ENCODE measurements at regions not wholly inside any gene's neighbourhood (a gene's known extent, or its start where the extent isn't known, plus 50 kb on each side); places are given as distances from the start of the nearest gene placed in this dataset.
A peak's percentile ranks its signal among the peaks of the same experiment; 100 is the strongest.
"Not testable (repeated sequence)": the region's sequence is repeated elsewhere in the genome, so short reads cannot be mapped to it uniquely, and the experiment has no call there.

DNA sequence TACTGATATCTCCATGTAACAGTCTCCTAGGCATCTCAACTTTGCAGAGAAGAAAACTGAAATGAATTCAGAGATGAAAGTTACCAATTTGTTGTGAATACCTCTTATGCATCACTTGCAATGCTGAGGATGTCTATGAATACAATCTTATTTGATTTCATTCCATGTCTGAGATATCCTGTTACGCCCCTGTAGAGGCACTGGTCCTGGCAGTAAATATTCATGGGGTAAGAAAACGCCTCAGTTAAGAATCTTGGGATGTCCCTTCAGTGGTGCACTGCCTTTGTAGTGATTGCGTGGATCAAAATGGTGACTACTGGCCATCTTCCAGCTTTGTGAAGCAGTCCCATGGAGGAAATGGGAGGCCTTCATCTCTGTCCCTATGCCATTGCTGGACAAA is 229.1 kb upstream of the C9orf72 start:
- Mint-ChIP-seq H3K4me3 (no peak overlapping the region), H3K27me3 (peaks cover 0 to 9% (median 4%) of the 10 kb centered on the region in 5 donors), H3K4me1 (no peaks in the 10 kb centered on the region), H3K27ac (no peak overlapping the region), H3K9me3 (peaks cover 0 to 2% (median 0%) of the 10 kb centered on the region in 9 donors), H3K36me3 (no peaks in the 10 kb centered on the region)
- DNase-seq (no peak), ATAC-seq (no peak)
- POLR2A ChIA-PET, result no interaction called here

DNA sequence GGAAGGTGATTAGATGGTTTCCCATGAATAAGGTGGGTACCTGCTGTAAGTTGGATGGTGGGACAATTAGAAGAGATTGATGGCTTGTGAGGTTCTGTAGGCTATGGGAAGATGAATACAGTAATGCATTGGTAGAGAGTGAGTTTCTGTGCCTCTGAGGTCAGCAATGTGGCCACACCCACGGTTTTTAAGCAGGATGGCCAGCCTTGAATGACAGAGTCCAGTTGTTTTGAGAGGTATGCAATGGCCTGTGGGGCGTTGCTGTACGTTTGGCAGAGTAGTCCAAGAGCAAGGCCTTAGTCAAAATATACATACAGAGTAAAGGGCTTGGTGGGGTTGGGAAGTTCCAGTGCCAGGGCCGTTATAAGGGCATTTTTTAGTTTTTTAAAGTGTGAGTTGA is 235.6 kb upstream of the C9orf72 start:
- DNase-seq, result no peak
- peaks cover 0 to 2% (median 0%) of the 10 kb centered on the region in 9 donors for H3K9me3 Mint-ChIP-seq
- POLR2A ChIA-PET, result no interaction called here
- H3K27ac Mint-ChIP-seq, result no peak overlapping the region
- no peaks in the 10 kb centered on the region for H3K36me3 Mint-ChIP-seq
- no peaks in the 10 kb centered on the region for H3K4me1 Mint-ChIP-seq
- no peak for ATAC-seq
- no peak overlapping the region for H3K4me3 Mint-ChIP-seq
- H3K27me3 Mint-ChIP-seq, result peaks cover 0 to 3% (median 0%) of the 10 kb centered on the region in 5 donors

DNA sequence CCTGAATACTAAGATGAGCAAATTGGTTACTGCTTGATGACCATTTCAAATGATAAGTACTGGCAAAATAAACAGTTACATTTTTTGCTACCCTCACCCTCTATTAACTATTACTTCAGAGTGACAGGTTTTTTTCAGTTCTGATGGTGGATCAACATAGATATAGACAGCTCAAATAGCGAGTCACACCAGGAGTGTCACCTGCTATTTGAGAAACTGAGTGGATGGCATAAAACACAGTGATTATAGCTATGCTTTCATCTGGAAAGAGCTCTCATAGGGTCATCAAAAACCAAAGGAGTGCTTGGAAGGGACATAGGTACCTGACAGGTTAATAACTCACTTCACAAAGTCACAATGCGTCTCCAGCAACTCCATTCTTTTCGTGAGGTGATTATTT is 244.5 kb upstream of the C9orf72 start:
- POLR2A ChIA-PET, result no interaction called here
- no peak for DNase-seq
- Mint-ChIP-seq H3K36me3 (no peaks in the 10 kb centered on the region), H3K27ac (no peak overlapping the region), H3K4me1 (no peaks in the 10 kb centered on the region), H3K9me3 (peaks cover 0 to 3% (median 0%) of the 10 kb centered on the region in 9 donors), H3K4me3 (no peak overlapping the region), H3K27me3 (no peaks in the 10 kb centered on the region)
- no peak for ATAC-seq

DNA sequence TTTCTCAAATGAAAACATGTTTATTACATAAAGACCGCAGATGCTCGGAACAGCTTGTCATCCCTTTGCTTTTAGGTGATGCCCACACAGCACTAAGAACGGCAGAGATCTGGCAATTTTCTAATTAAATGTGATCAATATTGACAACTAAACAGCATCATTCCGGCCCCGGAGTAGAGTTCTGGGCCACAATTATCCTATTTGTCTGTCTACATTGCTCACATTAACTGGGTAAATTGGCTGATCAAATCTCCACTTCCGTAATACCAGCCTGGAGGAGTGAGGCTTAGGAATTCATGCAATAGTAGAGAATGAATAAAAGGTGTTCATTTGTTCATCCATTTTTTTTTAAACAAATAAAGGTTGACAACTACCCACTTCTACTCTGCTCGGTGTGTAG is 245.1 kb upstream of the C9orf72 start:
- Mint-ChIP-seq H3K9me3 (peaks cover 0 to 3% (median 0%) of the 10 kb centered on the region in 9 donors), H3K27ac (no peak overlapping the region), H3K4me1 (no peaks in the 10 kb centered on the region), H3K36me3 (no peaks in the 10 kb centered on the region), H3K27me3 (no peaks in the 10 kb centered on the region), H3K4me3 (no peak overlapping the region)
- DNase-seq, result no peak
- no peak for ATAC-seq
- POLR2A ChIA-PET, result no interaction called here

DNA sequence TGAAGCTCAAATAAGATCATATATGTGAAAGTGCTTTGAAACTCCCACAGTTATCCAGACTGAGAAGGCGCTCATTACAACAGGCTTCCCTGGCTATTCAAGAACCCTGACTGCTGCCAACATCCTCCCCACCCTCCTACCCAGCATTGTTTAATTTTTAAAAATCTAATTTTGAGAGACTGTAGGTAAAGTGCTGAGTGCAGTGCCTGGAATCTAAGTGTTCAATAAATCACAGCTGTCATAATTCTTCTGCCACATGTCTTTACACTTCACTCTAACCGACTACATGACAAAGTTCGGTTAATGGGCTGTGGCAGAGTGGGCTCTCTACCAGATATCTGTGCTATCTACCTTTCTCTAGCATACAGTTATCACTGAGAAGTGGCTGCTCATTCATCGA is 255.6 kb upstream of the C9orf72 start:
- POLR2A ChIA-PET, result no interaction called here
- H3K4me1 Mint-ChIP-seq, result no peaks in the 10 kb centered on the region
- no peak for ATAC-seq

DNA sequence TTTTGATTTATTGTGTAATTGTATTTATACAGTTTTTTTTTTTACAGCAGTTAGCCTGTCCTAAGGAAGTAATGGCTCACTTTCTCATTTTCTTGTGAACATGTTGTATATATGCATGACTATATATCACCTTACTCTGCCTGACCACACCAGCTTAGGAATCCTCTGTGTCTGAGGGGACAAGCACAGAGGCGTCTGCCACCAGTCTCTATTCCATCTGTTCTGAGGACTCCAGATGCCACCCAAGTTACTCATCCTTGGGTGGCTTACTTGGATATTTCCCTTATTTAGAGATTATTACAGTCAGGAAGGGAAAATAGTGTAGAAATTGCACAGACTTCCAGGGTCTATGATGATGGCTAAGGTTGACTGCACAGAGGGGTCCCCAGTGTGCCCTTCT is 256.3 kb upstream of the C9orf72 start:
- H3K27ac Mint-ChIP-seq, result no peak overlapping the region
- no peaks in the 10 kb centered on the region for H3K4me1 Mint-ChIP-seq
- H3K9me3 Mint-ChIP-seq, result peaks cover 0 to 2% (median 0%) of the 10 kb centered on the region in 9 donors
- ATAC-seq (no peak), DNase-seq (no peak)
- H3K36me3 Mint-ChIP-seq, result no peaks in the 10 kb centered on the region
- peaks cover 0 to 6% (median 0%) of the 10 kb centered on the region in 5 donors for H3K27me3 Mint-ChIP-seq
- POLR2A ChIA-PET, result no interaction called here
- H3K4me3 Mint-ChIP-seq, result no peak overlapping the region

More for the DNA sequence above, 255.6 kb upstream of the C9orf72 start:
- H3K4me3 Mint-ChIP-seq, result no peak overlapping the region
- H3K27ac Mint-ChIP-seq, result peak overlapping the region in 1 of 10 donors; percentile 18
- no peaks in the 10 kb centered on the region for H3K36me3 Mint-ChIP-seq
- peaks cover 0 to 8% (median 0%) of the 10 kb centered on the region in 5 donors for H3K27me3 Mint-ChIP-seq
- DNase-seq, result no peak
- peaks cover 0 to 2% (median 0%) of the 10 kb centered on the region in 9 donors for H3K9me3 Mint-ChIP-seq

DNA sequence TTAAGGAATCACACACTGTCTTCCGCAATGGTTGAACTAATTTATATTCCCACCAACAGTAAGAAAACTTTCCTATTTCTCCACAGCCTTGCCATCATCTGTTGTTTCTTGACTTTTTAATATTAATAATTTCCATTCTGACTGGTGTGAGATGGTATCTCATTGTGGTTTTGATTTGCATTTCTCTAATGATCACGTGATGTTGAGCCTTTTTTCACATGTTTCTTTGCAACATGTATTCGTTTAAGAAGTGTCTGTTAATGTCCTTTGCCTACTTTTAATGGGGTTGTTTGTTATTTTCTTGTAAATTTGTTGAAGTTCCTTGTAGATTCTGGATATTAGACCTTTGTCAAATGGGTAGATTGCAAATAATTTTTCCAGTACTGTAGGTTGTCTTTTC is 258.8 kb upstream of the C9orf72 start:
- H3K27ac Mint-ChIP-seq, POLR2A ChIA-PET, H3K4me3 Mint-ChIP-seq, H3K9me3 Mint-ChIP-seq, ATAC-seq, H3K36me3 Mint-ChIP-seq, DNase-seq, H3K4me1 Mint-ChIP-seq: not testable (repeated sequence)
- H3K27me3 Mint-ChIP-seq, result peaks cover 1 to 12% (median 6%) of the 10 kb centered on the region in 5 donors

DNA sequence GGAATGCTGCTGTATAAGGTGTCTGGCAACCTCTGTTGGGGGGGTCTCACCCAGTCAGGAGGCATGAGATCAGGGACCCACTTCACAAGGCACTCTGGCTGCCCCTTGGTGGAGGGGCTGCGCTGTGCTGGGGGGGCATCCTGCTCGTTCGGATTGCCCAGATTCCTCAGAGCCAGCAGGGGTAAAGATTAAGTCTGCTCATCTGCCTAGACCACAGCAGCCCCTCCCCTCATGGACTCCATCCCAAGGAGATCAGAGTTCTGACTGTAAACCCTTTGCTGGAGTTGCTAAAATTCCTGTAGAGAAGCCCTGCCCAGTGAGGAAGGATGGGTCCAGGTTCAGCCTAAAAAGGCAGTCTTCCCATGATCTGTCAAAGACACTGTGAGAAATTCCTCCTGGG is 262.0 kb upstream of the C9orf72 start:
- H3K27ac Mint-ChIP-seq, result no peak overlapping the region
- peaks cover 0 to 4% (median 1%) of the 10 kb centered on the region in 9 donors for H3K9me3 Mint-ChIP-seq
- DNase-seq (no peak), ATAC-seq (no peak)
- H3K4me3 Mint-ChIP-seq, result no peak overlapping the region
- no peaks in the 10 kb centered on the region for H3K36me3 Mint-ChIP-seq
- POLR2A ChIA-PET, result no interaction called here
- peaks cover 4 to 23% (median 9%) of the 10 kb centered on the region in 5 donors for H3K27me3 Mint-ChIP-seq
- no peaks in the 10 kb centered on the region for H3K4me1 Mint-ChIP-seq

DNA sequence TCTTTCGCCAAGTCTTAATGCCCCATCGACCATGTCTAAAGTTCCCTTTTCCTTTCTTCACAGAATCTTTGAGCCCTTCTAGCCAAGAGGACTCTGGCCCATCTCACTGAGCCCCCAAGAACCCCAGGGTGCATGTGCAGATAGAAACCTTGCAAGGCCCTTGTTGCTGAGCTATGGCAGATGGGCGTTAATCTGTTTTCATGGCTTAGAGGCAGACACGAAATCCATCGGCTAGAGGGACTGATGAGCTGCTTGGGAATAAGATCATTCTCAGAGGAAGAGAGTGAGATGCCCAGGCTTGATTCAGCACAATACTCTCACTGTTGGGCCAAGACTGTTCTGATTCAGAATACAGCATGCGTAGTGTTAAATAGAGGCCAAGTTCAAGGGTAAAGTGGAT is 262.5 kb upstream of the C9orf72 start:
- H3K27me3 Mint-ChIP-seq, result peaks cover 4 to 23% (median 9%) of the 10 kb centered on the region in 5 donors

DNA sequence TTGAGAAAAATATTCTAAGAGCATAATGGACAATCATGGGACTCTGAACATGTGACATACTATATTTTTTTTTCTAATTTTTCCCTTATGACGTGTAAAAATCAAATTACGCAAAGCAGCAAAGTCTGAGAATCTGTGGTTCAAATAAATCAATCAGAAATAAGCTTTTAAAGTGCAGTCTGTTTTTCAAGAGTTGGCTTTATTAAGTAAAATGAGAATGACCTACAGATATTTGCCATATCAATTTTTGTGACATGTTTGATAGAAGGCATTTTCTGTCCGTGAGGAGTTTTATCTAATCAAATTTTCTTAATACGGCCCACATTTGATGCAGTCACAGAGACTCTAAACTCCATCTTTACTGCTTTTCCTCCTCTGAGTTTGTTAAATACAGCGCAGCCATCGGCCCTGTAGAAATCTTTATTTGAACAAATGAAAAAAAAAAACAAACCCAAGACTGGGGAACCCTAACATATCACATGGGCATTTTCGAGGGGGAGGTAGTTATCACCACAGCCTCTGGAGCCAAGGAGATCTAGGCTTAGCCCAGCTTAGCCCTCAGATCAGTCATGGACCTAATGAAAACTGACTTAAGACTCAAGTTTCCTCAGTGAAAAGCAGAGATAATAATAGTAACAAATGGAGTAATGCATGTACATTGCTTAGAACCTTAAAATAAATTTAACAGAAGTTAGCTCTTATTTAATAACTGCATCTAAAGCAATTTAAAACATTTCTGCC is 263.6 kb upstream of the C9orf72 start:
- no peak overlapping the region for H3K4me3 Mint-ChIP-seq
- peaks cover 0 to 4% (median 0%) of the 10 kb centered on the region in 9 donors for H3K9me3 Mint-ChIP-seq
- POLR2A ChIA-PET, result no interaction called here
- no peaks in the 10 kb centered on the region for H3K36me3 Mint-ChIP-seq
- peaks cover 6 to 32% (median 11%) of the 10 kb centered on the region in 5 donors for H3K27me3 Mint-ChIP-seq
- H3K27ac Mint-ChIP-seq, result no peak overlapping the region
- DNase-seq, result no peak
- no peaks in the 10 kb centered on the region for H3K4me1 Mint-ChIP-seq
- ATAC-seq, result no peak

More for the DNA sequence above, 262.5 kb upstream of the C9orf72 start:
- no peaks in the 10 kb centered on the region for H3K36me3 Mint-ChIP-seq
- H3K9me3 Mint-ChIP-seq, result peaks cover 0 to 4% (median under 1%) of the 10 kb centered on the region in 9 donors
- H3K4me3 Mint-ChIP-seq, result no peak overlapping the region
- DNase-seq (no peak), ATAC-seq (no peak)
- POLR2A ChIA-PET, result no interaction called here
- H3K27ac Mint-ChIP-seq, result no peak overlapping the region
- H3K4me1 Mint-ChIP-seq, result no peaks in the 10 kb centered on the region

DNA sequence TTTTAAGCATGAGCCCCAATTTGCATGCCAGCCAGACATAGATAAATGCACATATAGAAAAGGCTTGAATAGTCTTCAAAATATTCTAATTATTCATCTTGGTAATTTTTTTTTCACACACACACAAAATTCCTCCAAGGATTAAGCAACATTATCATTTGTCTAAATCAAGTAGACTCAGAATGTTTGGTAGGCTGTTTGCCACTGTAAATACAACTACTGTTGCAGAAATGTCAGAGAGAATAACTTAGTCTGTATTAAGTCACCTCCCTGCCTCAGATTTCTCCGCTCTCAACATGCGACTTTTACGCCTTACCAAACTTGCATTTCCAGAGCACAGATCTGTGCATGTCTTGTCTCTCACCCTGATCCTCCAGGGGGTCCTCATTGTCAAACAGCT is 265.6 kb upstream of the C9orf72 start:
- H3K4me1 Mint-ChIP-seq, result no peaks in the 10 kb centered on the region
- H3K9me3 Mint-ChIP-seq, result peaks cover 0 to 4% (median 0%) of the 10 kb centered on the region in 9 donors
- peaks cover 6 to 32% (median 11%) of the 10 kb centered on the region in 5 donors for H3K27me3 Mint-ChIP-seq
- no peak for DNase-seq
- POLR2A ChIA-PET, result no interaction called here
- H3K27ac Mint-ChIP-seq, result no peak overlapping the region
- H3K4me3 Mint-ChIP-seq, result no peak overlapping the region
- H3K36me3 Mint-ChIP-seq, result no peaks in the 10 kb centered on the region
- ATAC-seq, result no peak

DNA sequence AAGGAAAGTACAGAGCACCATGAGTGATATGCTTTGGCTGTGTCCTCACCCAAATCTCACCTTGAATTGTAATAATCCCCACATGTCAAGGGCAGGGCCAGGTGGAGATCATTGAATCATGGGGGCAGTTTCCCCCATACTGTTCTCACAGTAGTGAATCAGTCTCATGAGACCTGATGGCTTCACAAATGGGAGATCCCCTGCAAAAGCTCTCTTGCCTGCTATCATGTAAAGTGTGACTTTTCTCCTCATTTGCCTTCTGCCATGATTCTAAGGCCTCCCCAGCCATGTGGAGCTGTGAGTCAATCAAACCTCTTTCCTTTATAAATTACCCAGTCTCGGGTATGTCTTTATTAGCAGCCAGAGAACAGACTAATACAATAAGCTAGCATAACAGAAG is 266.5 kb upstream of the C9orf72 start:
- H3K9me3 Mint-ChIP-seq, DNase-seq, H3K36me3 Mint-ChIP-seq, ATAC-seq, H3K4me3 Mint-ChIP-seq, POLR2A ChIA-PET, H3K27ac Mint-ChIP-seq, H3K4me1 Mint-ChIP-seq: not testable (repeated sequence)
- H3K27me3 Mint-ChIP-seq, result peaks cover 6 to 32% (median 11%) of the 10 kb centered on the region in 5 donors

DNA sequence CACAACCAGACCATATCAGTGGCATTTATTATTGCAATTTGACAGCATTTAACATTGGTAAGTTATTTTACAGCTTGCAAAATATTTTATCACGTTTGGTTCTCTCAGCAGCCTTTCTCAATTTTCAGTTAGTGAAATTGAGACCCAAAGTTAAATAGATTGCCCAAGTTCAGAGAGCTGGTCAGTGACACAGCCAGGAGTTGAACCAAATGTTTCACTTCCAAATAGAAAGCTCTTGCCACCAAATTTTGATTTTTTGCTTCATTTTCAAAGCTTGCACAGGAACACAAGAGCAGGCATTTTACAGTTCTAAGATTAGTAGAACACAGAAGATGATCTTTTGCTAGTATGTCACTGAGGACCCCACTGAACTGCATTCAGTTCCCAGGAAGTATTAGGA is 271.5 kb upstream of the C9orf72 start:
- Mint-ChIP-seq H3K4me1 (no peaks in the 10 kb centered on the region), H3K36me3 (no peaks in the 10 kb centered on the region), H3K27me3 (peaks cover 1 to 13% (median 2%) of the 10 kb centered on the region in 5 donors), H3K27ac (no peak overlapping the region), H3K4me3 (no peak overlapping the region), H3K9me3 (peaks cover 0 to 5% (median 0%) of the 10 kb centered on the region in 9 donors)
- POLR2A ChIA-PET, result no interaction called here
- no peak for DNase-seq
- no peak for ATAC-seq

DNA sequence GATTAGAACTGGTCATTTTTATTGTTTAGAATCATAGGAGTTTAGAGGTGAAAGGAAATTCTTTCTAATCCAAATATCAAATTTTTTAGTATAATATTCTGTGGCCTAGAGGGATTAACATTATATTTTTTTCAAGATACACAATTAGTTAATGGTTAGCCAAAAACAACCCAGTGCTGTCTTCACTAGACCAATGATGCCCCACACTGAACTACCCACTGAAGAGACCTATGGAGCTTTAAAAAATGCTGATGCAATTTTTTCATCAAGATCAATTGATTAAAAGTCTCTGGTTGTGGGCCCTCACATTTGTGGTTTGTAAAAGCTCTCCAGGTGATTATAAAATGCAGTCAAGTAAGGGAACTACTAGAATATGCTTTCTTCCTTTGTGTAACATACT is 274.1 kb upstream of the C9orf72 start:
- Mint-ChIP-seq H3K27ac (no peak overlapping the region), H3K4me3 (no peak overlapping the region)

More for the DNA sequence above, 274.1 kb upstream of the C9orf72 start:
- ATAC-seq (no peak), DNase-seq (no peak)
- no peaks in the 10 kb centered on the region for H3K36me3 Mint-ChIP-seq
- peaks cover 0 to 15% (median 4%) of the 10 kb centered on the region in 5 donors for H3K27me3 Mint-ChIP-seq
- POLR2A ChIA-PET, result no interaction called here
- H3K9me3 Mint-ChIP-seq, result peaks cover 0 to 5% (median 0%) of the 10 kb centered on the region in 9 donors
- no peaks in the 10 kb centered on the region for H3K4me1 Mint-ChIP-seq

All from naive thymus-derived CD8-positive, alpha-beta T cell (primary cell).